Brain microvascular endothelial cell (primary cell): ENCODE measurements at regions not wholly inside any gene's neighbourhood (a gene's known extent, or its start where the extent isn't known, plus 50 kb on each side); places are given as distances from the start of the nearest gene placed in this dataset.

Experiments
- DNase-seq: peaks from one replicate; pipeline ENCODE4 v3.0.0-alpha.2; 2020
- H3K27ac ChIP-seq: fragments of 250-450 bp; sonication (Bioruptor Pico); 2 replicates; pipeline ENCODE4 v1.5.1; 2020; ENCODE audit warnings: mild to moderate bottlenecking, moderate library complexity
- H3K27me3 ChIP-seq: fragments of 250-450 bp; sonication (Bioruptor Pico); replicated peaks from 2 replicates; pipeline ENCODE4 v1.5.1; 2020; ENCODE audit warnings: mild to moderate bottlenecking
- H3K36me3 ChIP-seq: fragments of 250-450 bp; sonication (Bioruptor Pico); replicated peaks from 2 replicates; pipeline ENCODE4 v1.5.1; 2020; ENCODE audit warnings: mild to moderate bottlenecking
- H3K4me3 ChIP-seq: 2 replicates; pipeline ENCODE4 v1.5.1; 2011; ENCODE audit warnings: low read depth, mild to moderate bottlenecking, control low read depth, low read length, moderate library complexity
- CTCF ChIP-seq: IDR thresholded peaks from 2 replicates; pipeline ENCODE4 v1.5.1; 2011; ENCODE audit warnings: low read depth, mild to moderate bottlenecking, moderate library complexity, low read length, control low read depth, inconsistent platforms; ENCODE audit errors: missing control alignments
- in situ Hi-C: cut with HindIII; loops from 2 replicates; pipeline ENCODE4 v1.10.0; 2017; ENCODE audit warnings: low sequenced_read_pairs, low pct_ligation_motif_present

DNA sequence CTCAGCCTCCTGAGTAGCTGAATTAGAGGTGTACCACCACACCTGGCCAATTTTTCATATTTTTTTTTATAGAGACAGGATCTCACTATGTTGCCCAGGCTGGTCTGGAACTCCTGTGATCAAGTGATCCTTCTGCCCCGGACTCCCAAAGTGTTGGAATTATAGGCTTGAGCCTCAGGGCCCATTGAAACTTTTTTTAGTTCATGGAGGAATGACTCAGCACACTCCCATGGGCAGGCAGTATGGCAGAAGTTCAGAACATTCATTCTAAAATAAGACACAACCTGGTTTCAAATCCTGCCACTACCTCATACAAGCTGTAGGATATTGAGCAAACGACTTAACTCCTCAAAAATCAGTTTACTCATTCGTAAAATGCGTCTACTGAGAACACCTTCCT lies 320.4 kb upstream of the SP8 start:
- no peak for DNase-seq
- no peaks in the 10 kb centered on the region for H3K27me3 ChIP-seq
- no peak overlapping the region for H3K4me3 ChIP-seq
- no peak for TF ChIP-seq CTCF
- no peaks in the 10 kb centered on the region for H3K36me3 ChIP-seq
- no peak overlapping the region for H3K27ac ChIP-seq
- in situ Hi-C loops = no loop called here

DNA sequence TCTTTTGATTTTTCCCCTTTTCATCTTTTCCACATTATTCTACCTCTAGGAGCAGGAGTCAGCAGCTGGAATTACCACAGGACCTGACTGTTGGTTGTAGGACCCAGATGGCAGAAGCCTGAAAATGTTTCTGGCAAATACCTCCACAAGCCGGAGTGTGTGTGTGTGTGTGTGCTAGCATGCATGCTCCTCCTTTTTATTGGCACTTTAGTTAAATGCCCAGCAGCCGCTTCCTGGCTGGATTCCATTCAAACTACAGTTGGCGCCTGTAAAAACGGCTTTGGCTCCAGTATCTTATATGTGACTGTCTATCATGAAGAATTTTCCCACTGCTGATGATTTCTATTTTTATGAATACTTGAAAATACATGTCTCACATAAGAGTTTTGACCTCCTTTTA lies 319.7 kb upstream of the SP4 start:
- no peak overlapping the region for H3K4me3 ChIP-seq
- H3K36me3 ChIP-seq = no peaks in the 10 kb centered on the region
- TF ChIP-seq CTCF = no peak
- no peak overlapping the region for H3K27ac ChIP-seq
- in situ Hi-C loops = no loop called here
- no peaks in the 10 kb centered on the region for H3K27me3 ChIP-seq
- no peak for DNase-seq

GRCh38 chr7:21113609-21114415 lies 314.1 kb upstream of the SP4 start:
- TF ChIP-seq CTCF = no peak
- Histone ChIP-seq H3K27ac (no peak overlapping the region), H3K27me3 (no peaks in the 10 kb centered on the region), H3K36me3 (no peaks in the 10 kb centered on the region), H3K4me3 (no peak overlapping the region)
- no peak for DNase-seq
- in situ Hi-C loops = no loop called here

DNA sequence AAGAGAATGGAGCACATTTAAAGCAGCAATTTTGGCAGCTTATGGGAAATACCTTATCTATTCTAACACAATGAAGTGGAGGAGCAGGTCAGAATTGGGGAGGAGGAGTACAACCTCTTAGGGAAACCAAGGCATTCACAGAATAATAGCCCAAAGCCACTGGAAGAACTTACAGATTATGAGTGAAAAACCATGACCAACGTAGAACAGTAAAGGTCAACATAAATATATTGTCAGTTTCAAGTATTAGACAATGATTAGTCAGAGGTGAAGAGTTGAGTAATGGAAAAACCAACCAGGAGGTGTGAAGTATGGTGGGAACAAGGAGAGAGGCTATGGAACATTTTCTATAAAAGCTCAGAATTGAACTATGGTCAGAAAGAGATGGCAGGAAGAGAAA lies 304.3 kb upstream of the SP4 start:
- H3K4me3 ChIP-seq = no peak overlapping the region
- no peaks in the 10 kb centered on the region for H3K36me3 ChIP-seq
- no peak for TF ChIP-seq CTCF
- H3K27me3 ChIP-seq = no peaks in the 10 kb centered on the region
- no peak for DNase-seq
- in situ Hi-C loops = no loop called here
- H3K27ac ChIP-seq = no peak overlapping the region

DNA sequence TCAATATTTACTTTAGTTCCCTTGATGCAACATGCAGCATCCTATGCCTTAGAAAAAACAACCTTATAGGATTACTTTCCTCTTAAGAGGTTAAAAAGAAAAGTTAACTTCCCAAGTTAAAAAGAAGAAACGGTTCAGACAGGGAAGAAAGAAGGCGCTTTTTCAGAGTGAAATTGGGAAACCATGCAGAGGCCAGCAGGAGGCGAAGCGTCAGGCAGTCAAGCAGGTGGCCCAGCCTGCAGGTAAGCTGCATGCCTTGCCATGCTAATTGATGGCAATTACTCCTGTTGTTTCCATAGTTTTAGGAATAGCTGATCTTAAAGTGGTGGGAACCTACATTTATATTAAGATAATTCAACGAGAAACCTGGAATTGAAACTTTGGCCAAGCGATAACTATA lies 302.6 kb upstream of the SP4 start:
- DNase-seq = no peak
- Histone ChIP-seq H3K36me3 (no peaks in the 10 kb centered on the region), H3K27ac (no peak overlapping the region), H3K27me3 (no peaks in the 10 kb centered on the region), H3K4me3 (no peak overlapping the region)
- in situ Hi-C loops = no loop called here
- no peak for TF ChIP-seq CTCF
